ENCODE measurements at regions not wholly inside any gene's neighbourhood (a gene's known extent, or its start where the extent isn't known, plus 50 kb on each side); places are given as distances from the start of the nearest gene placed in this dataset.

- Mint-ChIP-seq H3K4me1 (no peaks in the 10 kb centered on the region), H3K36me3 (no peaks in the 10 kb centered on the region), H3K27me3 (ENCODE audit: low read depth in 3 of 3) (peaks cover 0 to 1% (median 0%) of the 10 kb centered on the region in 3 donors), H3K9me3 (peaks cover 2 to 9% (median 7%) of the 10 kb centered on the region in 7 donors), H3K4me3 (no peak overlapping the region), H3K27ac (no peak overlapping the region)
- no peak for TF ChIP-seq CTCF (IDR thresholded peaks at IDR 0.05)
- Histone ChIP-seq H2AFZ (ENCODE audit: insufficient read depth, low read depth, low read length, poor library complexity, severe bottlenecking) (no peak overlapping the region), H4K20me1 (ENCODE audit: insufficient read depth, low read length) (no peaks in the 10 kb centered on the region), H3K4me1 (ENCODE audit: control insufficient read depth in 1 of 2, insufficient read depth in 2 of 2, low read length in 2 of 2) (no peaks in the 10 kb centered on the region), H3K9me3 (replicated peaks in 1 of 2; ENCODE audit: control insufficient read depth in 1 of 2, insufficient read depth in 1 of 2, low read length in 2 of 2) (peaks cover 8 to 17% of the 10 kb centered on the region in 2 donors), H3K9ac (ENCODE audit: insufficient read depth, low read length, poor library complexity, severe bottlenecking) (no peak overlapping the region), H3K27me3 (ENCODE audit: control insufficient read depth in 2 of 2, insufficient read depth in 2 of 2, low read length in 2 of 2) (no peaks in the 10 kb centered on the region), H3K36me3 (replicated peaks in 1 of 2; ENCODE audit: control insufficient read depth in 1 of 2, insufficient read depth in 2 of 2, low read length in 2 of 2) (no peaks in the 10 kb centered on the region), H3K27ac (ENCODE audit: low read depth in 1 of 2, low read length in 2 of 2) (no peak overlapping the region), H3K4me3 (replicated peaks in 1 of 3; ENCODE audit: low read depth in 2 of 3, low read length in 3 of 3) (no peak overlapping the region), H3K4me2 (replicated peaks; ENCODE audit: extremely low read depth, low read length, poor library complexity, severe bottlenecking) (no peak overlapping the region), H3K79me2 (ENCODE audit: insufficient read depth, low read length) (no peaks in the 10 kb centered on the region)
- WGBS (ENCODE audit: insufficient coverage) = 79% methylated on average over 3 of the region's 4 CpGs
- intact Hi-C loops (cut with micrococcal nuclease) = no loop called here
- DNase-seq = no peak
These were observed 443.0 kb upstream of the RGPD4 start for GRCh38 chr2:107383691-107384090.

GRCh38 chr2:107384422-107384821 lies 442.3 kb upstream of the RGPD4 start:
- Histone ChIP-seq H3K4me1 (ENCODE audit: control insufficient read depth in 1 of 2, insufficient read depth in 2 of 2, low read length in 2 of 2) (no peaks in the 10 kb centered on the region), H2AFZ (ENCODE audit: insufficient read depth, low read depth, low read length, poor library complexity, severe bottlenecking) (no peak overlapping the region), H3K79me2 (ENCODE audit: insufficient read depth, low read length) (no peaks in the 10 kb centered on the region), H3K9ac (ENCODE audit: insufficient read depth, low read length, poor library complexity, severe bottlenecking) (no peak overlapping the region), H3K9me3 (replicated peaks in 1 of 2; ENCODE audit: control insufficient read depth in 1 of 2, insufficient read depth in 1 of 2, low read length in 2 of 2) (peaks cover 8 to 17% of the 10 kb centered on the region in 2 donors), H4K20me1 (ENCODE audit: insufficient read depth, low read length) (no peaks in the 10 kb centered on the region), H3K27ac (ENCODE audit: low read depth in 1 of 2, low read length in 2 of 2) (no peak overlapping the region), H3K27me3 (ENCODE audit: control insufficient read depth in 2 of 2, insufficient read depth in 2 of 2, low read length in 2 of 2) (no peaks in the 10 kb centered on the region), H3K4me2 (replicated peaks; ENCODE audit: extremely low read depth, low read length, poor library complexity, severe bottlenecking) (no peak overlapping the region), H3K36me3 (replicated peaks in 1 of 2; ENCODE audit: control insufficient read depth in 1 of 2, insufficient read depth in 2 of 2, low read length in 2 of 2) (no peaks in the 10 kb centered on the region), H3K4me3 (replicated peaks in 1 of 3; ENCODE audit: low read depth in 2 of 3, low read length in 3 of 3) (no peak overlapping the region)
- Mint-ChIP-seq H3K36me3 (no peaks in the 10 kb centered on the region), H3K4me3 (no peak overlapping the region), H3K27me3 (ENCODE audit: low read depth in 3 of 3) (peaks cover 0 to 1% (median 0%) of the 10 kb centered on the region in 3 donors), H3K9me3 (peaks cover 2 to 11% (median 7%) of the 10 kb centered on the region in 7 donors), H3K27ac (no peak overlapping the region), H3K4me1 (no peaks in the 10 kb centered on the region)
- DNase-seq = no peak
- no peak for TF ChIP-seq CTCF (IDR thresholded peaks at IDR 0.05)
- 100% methylated on average over 2 of the region's 2 CpGs for WGBS (ENCODE audit: insufficient coverage)
- intact Hi-C loops (cut with micrococcal nuclease) = no loop called here

Data from CD14-positive monocyte (primary cell).